Skeletal muscle cell (primary cell): ENCODE measurements at regions not wholly inside any gene's neighbourhood (a gene's known extent, or its start where the extent isn't known, plus 50 kb on each side); places are given as distances from the start of the nearest gene placed in this dataset.
"Not testable (repeated sequence)": the region's sequence is repeated elsewhere in the genome, so short reads cannot be mapped to it uniquely, and the experiment has no call there.

Experiments used
- DNase-seq: peaks from one replicate; pipeline ENCODE4 v3.0.0-alpha.2; 2010; ENCODE audit warnings: low read depth
- H3K4me3 ChIP-seq: 2 replicates; pipeline ENCODE4 v1.5.1; 2011; ENCODE audit warnings: low read depth, mild to moderate bottlenecking, control low read depth, low read length, moderate library complexity

- not testable (repeated sequence) for H3K4me3 ChIP-seq, DNase-seq
Measured at GRCh38 chr21:20221981-20222380, 776.2 kb upstream of the NCAM2 start.

- not testable (repeated sequence) for DNase-seq, H3K4me3 ChIP-seq
Measured at GRCh38 chr21:20236649-20237048, 761.6 kb upstream of the NCAM2 start.

- DNase-seq: no peak
- no peak overlapping the region for H3K4me3 ChIP-seq
Measured at GRCh38 chr21:20249401-20249800, 748.8 kb upstream of the NCAM2 start.

GRCh38 chr21:20250337-20250736 is 747.9 kb upstream of the NCAM2 start:
- H3K4me3 ChIP-seq: no peak overlapping the region
- DNase-seq: no peak

GRCh38 chr21:20253261-20253660 is 744.9 kb upstream of the NCAM2 start:
- H3K4me3 ChIP-seq: no peak overlapping the region
- no peak for DNase-seq

- no peak overlapping the region for H3K4me3 ChIP-seq
- no peak for DNase-seq
Measured at GRCh38 chr21:20254964-20255363, 743.2 kb upstream of the NCAM2 start.

- DNase-seq: no peak
- H3K4me3 ChIP-seq: no peak overlapping the region
Measured at GRCh38 chr21:20257052-20257740, 741.0 kb upstream of the NCAM2 start.

- no peak for DNase-seq
- no peak overlapping the region for H3K4me3 ChIP-seq
Measured at GRCh38 chr21:20258542-20258941, 739.7 kb upstream of the NCAM2 start.

- DNase-seq: no peak
- H3K4me3 ChIP-seq: no peak overlapping the region
Measured at GRCh38 chr21:20259031-20259867, 739.0 kb upstream of the NCAM2 start.

- no peak overlapping the region for H3K4me3 ChIP-seq
- no peak for DNase-seq
Measured at GRCh38 chr21:20260124-20260523, 738.1 kb upstream of the NCAM2 start.

GRCh38 chr21:20261364-20261763 is 736.8 kb upstream of the NCAM2 start:
- DNase-seq: no peak
- H3K4me3 ChIP-seq: no peak overlapping the region

- H3K4me3 ChIP-seq: no peak overlapping the region
- no peak for DNase-seq
Measured at GRCh38 chr21:20265707-20266440, 732.3 kb upstream of the NCAM2 start.

GRCh38 chr21:20266441-20266710 is 731.8 kb upstream of the NCAM2 start:
- H3K4me3 ChIP-seq: no peak overlapping the region
- DNase-seq: no peak

- H3K4me3 ChIP-seq: no peak overlapping the region
- DNase-seq: no peak
Measured at GRCh38 chr21:20270365-20271055, 727.7 kb upstream of the NCAM2 start.

GRCh38 chr21:20272791-20273362 is 725.3 kb upstream of the NCAM2 start:
- no peak overlapping the region for H3K4me3 ChIP-seq
- no peak for DNase-seq

- no peak overlapping the region for H3K4me3 ChIP-seq
- DNase-seq: no peak
Measured at GRCh38 chr21:20276377-20276776, 721.8 kb upstream of the NCAM2 start.

- no peak for DNase-seq
- no peak overlapping the region for H3K4me3 ChIP-seq
Measured at GRCh38 chr21:20276954-20277353, 721.3 kb upstream of the NCAM2 start.

- no peak for DNase-seq
Measured at GRCh38 chr21:20283836-20284235, 714.4 kb upstream of the NCAM2 start.

GRCh38 chr21:20292280-20292679 is 705.9 kb upstream of the NCAM2 start:
- no peak overlapping the region for H3K4me3 ChIP-seq
- DNase-seq: no peak

More at GRCh38 chr21:20283836-20284235, 714.4 kb upstream of the NCAM2 start:
- no peak overlapping the region for H3K4me3 ChIP-seq

- not testable (repeated sequence) for DNase-seq, H3K4me3 ChIP-seq
Measured at GRCh38 chr21:20292854-20293253, 705.4 kb upstream of the NCAM2 start.
